GM12872 (cell line): ENCODE measurements at regions not wholly inside any gene's neighbourhood (a gene's known extent, or its start where the extent isn't known, plus 50 kb on each side); places are given as distances from the start of the nearest gene placed in this dataset.

Source experiments
- TF ChIP-seq, protein P1 (sequence below): IDR thresholded peaks from 3 replicates; pipeline ENCODE4 v1.5.1; 2011; ENCODE audit warnings: low read depth, mild to moderate bottlenecking, low read length, moderate library complexity; ENCODE audit not compliant: insufficient read depth

DNA sequence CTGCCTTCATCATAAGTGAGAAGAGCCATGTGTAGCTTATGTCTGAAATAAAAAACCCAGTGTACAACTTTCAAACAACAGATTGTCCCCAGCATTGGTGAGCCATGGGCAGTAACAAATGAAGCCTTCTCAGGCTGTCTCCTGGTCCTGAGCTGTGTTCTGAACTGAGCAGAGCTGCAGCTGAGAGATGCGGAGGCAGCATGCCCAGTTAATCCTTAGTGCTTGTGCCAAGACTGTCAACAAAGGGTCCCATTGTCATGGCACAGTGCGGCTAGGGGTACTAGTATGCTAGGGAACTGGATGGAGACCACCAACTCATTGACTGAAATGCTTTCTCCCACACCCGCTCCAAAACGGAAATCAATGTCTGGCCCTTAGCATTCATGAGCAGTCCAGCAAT is 154.3 kb downstream of the RMST start:
- TF ChIP-seq, protein P1, sequence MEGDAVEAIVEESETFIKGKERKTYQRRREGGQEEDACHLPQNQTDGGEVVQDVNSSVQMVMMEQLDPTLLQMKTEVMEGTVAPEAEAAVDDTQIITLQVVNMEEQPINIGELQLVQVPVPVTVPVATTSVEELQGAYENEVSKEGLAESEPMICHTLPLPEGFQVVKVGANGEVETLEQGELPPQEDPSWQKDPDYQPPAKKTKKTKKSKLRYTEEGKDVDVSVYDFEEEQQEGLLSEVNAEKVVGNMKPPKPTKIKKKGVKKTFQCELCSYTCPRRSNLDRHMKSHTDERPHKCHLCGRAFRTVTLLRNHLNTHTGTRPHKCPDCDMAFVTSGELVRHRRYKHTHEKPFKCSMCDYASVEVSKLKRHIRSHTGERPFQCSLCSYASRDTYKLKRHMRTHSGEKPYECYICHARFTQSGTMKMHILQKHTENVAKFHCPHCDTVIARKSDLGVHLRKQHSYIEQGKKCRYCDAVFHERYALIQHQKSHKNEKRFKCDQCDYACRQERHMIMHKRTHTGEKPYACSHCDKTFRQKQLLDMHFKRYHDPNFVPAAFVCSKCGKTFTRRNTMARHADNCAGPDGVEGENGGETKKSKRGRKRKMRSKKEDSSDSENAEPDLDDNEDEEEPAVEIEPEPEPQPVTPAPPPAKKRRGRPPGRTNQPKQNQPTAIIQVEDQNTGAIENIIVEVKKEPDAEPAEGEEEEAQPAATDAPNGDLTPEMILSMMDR, result no peak

DNA sequence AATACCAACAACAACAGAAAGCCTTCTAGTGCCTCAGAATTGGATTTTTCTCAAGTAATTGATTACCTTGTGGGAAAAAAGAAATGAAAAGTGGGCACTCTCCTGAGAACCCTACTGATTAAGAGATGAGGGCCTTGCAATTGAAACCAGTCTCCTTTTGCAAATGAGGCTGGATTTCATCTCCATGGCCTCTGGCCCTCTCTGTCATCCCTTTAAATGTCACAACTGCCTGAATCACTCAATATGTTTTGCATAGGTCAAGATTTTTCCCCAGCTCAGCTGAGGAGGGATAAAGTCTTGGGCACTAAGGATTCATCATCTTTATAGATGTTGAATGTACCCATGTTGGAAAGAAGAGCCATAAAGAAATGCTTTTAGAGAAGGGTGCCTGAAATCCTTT is 166.4 kb downstream of the RMST start:
- TF ChIP-seq, protein P1, result no peak

DNA sequence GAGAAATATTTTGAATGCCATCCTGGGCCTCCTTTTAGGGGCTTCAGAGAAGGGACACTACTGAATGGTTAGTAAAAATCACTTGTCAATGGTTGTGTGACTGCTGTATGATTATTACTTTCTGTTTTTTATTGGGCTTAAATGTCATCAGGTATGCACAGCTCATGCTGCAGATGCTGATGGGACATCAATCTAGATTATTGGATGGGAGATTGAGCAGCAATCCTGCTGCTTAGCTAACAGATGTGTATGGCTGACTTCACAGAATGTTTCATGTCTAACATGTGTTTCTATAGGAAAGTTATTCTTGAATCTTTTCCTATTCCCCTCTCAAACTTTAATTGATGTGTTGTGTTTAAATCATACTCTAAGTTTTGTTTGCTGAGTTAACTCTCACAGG is 166.8 kb downstream of the RMST start:
- TF ChIP-seq, protein P1, result no peak

DNA sequence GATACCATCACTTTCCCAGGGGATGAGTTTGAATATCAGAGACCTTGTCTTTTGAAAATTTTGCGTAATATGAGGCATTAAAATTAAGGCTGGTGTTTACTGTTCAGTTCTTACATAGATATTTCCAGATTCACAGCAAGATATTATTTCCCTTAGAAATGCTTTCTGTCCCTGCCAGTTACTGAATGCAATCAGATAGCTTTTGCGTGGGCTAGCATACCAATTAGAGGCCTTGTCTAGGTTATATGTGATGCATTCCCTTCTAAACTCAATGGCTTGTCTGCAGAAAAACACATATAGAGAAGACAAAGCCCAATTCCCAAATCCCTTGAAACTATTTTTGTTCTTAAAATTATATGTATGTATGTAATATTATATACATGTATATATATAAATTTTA is 167.8 kb downstream of the RMST start:
- TF ChIP-seq, protein P1, result no peak

DNA sequence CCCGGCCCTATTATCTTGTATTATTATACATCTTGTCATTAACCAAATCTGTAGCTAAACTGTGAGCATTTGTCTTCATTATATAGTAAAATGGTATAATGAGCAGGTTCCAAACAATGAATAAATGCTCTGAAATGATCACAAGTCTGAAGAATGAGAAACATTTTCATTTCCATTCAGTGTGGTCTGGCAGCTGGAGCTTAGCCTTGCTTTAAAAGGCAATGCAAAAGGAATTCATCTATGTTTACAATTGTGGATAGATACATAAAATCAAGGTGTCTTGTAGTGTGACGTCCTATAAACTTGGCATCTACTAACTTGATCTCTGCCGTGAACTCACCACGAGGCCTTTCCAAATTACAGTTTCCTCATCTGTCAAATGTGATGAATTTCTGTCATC is 168.3 kb downstream of the RMST start:
- TF ChIP-seq, protein P1, result no peak

DNA sequence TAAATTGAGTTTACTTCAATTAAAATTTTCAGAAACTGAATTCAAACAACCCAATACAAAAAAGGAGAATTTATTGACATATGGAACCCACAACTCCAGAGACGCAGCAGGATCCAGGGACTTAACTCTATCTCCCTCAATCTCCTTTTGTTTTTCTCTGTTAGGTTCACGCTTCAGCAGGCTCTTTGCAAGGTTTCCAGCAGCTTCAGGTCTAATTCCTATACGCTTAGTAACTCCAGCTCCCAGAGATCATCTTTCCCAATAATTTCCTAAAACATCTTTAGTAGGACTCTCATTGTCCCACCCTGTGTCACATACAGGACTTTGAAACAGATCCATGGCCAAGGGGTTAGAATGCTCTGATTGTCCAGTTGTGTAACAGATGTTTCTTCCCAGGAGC is 175.2 kb downstream of the RMST start:
- TF ChIP-seq, protein P1, result no peak

DNA sequence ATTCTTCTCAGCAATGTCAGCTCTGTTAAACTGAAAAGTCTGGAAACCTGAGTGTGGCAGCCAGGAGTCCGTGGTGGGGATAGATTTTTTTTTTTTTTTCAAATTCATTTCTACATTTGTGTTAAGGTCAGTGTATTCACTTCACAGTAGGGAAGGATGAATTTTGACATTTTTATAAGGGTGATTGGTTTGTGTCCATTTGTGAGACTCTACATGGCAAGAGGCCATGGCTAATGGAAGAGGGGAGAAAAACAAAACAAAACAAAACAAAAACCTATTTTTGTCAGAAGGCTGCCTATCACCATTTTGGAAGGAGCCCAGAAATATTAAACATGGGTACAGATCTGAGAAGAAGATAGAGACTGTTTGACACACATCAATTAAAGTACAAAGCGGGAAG is 176.1 kb downstream of the RMST start:
- TF ChIP-seq, protein P1, result no peak

DNA sequence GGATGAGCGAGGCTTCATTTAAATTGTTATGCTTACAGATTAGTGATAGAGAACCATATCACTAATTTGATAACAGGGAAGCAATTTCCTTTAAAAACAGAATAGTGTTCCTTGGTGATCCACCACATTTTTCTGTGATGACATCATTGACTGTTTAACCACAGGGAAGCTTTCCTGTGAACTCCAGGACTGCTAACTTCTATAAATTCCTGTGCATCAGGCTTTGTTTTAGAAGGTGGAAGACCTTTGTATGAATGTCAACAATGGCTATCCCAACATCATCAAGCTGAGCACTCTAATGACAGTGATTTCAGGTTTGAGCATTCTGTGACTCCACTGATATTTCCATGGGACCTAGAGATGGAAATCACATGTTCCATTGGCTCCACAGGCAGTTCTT is 177.1 kb downstream of the RMST start:
- TF ChIP-seq, protein P1, result no peak
